Central memory CD8-positive, alpha-beta T cell (primary cell): ENCODE measurements at regions not wholly inside any gene's neighbourhood (a gene's known extent, or its start where the extent isn't known, plus 50 kb on each side); places are given as distances from the start of the nearest gene placed in this dataset.
"Not testable (repeated sequence)": the region's sequence is repeated elsewhere in the genome, so short reads cannot be mapped to it uniquely, and the experiment has no call there.

Experiments used
- ATAC-seq: fragments of 150-1000 bp; cut with Tn5 transposase; replicated peaks from 2 replicates; pipeline ENCODE4 v1.10.0; 2022; ENCODE audit warnings: mild to moderate bottlenecking, moderate FRiP score, moderate number of reproducible peaks; ENCODE audit not compliant: poor library complexity, severe bottlenecking; ENCODE audit errors: extremely low read depth
- DNase-seq, 2 donors: peaks; one replicate each; pipeline ENCODE4 v3.0.0; 2021; ENCODE audit warnings: low spot score in 2 of 2
- H3K27ac Mint-ChIP-seq: one replicate; pipeline ENCODE4 v1.8.0; 2022; ENCODE audit warnings: low read depth, mild to moderate bottlenecking, moderate library complexity, mixed read lengths
- H3K27me3 Mint-ChIP-seq: one replicate; pipeline ENCODE4 v1.8.0; 2022; ENCODE audit warnings: mixed read lengths
- H3K36me3 Mint-ChIP-seq: one replicate; pipeline ENCODE4 v1.8.0; 2022; ENCODE audit warnings: mild to moderate bottlenecking, moderate library complexity, mixed read lengths; ENCODE audit not compliant: insufficient read depth
- H3K4me1 Mint-ChIP-seq: one replicate; pipeline ENCODE4 v1.8.0; 2022; ENCODE audit warnings: mixed read lengths
- H3K4me3 Mint-ChIP-seq: one replicate; pipeline ENCODE4 v1.8.0; 2022; ENCODE audit warnings: mild to moderate bottlenecking, moderate library complexity, mixed read lengths
- H3K9me3 Mint-ChIP-seq: one replicate; pipeline ENCODE4 v1.8.0; 2022; ENCODE audit warnings: mixed read lengths

GRCh38 chr2:107146645-107147044, 260.7 kb upstream of the ST6GAL2 start:
- not testable (repeated sequence) for H3K4me1 Mint-ChIP-seq, H3K27ac Mint-ChIP-seq, H3K4me3 Mint-ChIP-seq, DNase-seq, ATAC-seq, H3K27me3 Mint-ChIP-seq, H3K36me3 Mint-ChIP-seq
- H3K9me3 Mint-ChIP-seq: peaks cover 10% of the 10 kb centered on the region

GRCh38 chr2:107148055-107148454, 262.1 kb upstream of the ST6GAL2 start:
- Mint-ChIP-seq H3K4me1 (no peaks in the 10 kb centered on the region), H3K9me3 (peaks cover 6% of the 10 kb centered on the region), H3K27me3 (no peaks in the 10 kb centered on the region), H3K36me3 (no peaks in the 10 kb centered on the region), H3K4me3 (no peak overlapping the region), H3K27ac (no peak overlapping the region)
- ATAC-seq (no peak), DNase-seq (no peak)

GRCh38 chr2:107148496-107148895, 262.5 kb upstream of the ST6GAL2 start:
- no peaks in the 10 kb centered on the region for H3K4me1 Mint-ChIP-seq
- no peaks in the 10 kb centered on the region for H3K36me3 Mint-ChIP-seq
- no peaks in the 10 kb centered on the region for H3K27me3 Mint-ChIP-seq
- H3K4me3 Mint-ChIP-seq: no peak overlapping the region
- DNase-seq: no peak
- ATAC-seq: no peak
- peaks cover 6% of the 10 kb centered on the region for H3K9me3 Mint-ChIP-seq
- no peak overlapping the region for H3K27ac Mint-ChIP-seq

DNA sequence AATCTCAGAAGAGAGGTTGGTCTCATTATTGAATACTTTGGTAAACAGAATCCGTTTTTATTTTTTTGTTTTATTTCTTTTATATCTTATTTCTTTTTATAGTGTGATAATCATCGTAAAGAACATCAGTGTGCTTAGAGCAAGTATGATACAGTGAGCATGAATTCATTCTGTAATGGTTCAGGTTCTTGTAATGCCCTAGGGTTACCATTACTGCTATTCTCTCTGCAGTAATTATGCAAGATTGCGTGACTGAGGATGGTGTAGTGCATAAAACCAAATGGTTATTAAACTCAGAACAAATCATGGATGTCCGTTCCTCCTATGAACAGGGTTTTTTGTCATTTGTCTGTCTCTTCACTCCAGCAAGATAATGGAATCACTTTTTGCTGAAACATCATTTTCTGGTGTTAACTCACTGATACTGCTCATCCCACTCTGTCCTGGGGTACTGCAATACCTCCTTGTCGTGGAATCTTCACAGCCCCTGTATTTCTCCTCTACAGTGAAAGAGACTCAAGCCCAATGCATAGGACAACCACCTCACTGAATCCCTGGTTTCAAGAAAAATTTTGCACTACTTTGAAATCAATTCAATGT, 274.8 kb upstream of the ST6GAL2 start:
- Mint-ChIP-seq H3K4me3 (no peak overlapping the region), H3K9me3 (peaks cover 20% of the 10 kb centered on the region), H3K27me3 (no peaks in the 10 kb centered on the region)

DNA sequence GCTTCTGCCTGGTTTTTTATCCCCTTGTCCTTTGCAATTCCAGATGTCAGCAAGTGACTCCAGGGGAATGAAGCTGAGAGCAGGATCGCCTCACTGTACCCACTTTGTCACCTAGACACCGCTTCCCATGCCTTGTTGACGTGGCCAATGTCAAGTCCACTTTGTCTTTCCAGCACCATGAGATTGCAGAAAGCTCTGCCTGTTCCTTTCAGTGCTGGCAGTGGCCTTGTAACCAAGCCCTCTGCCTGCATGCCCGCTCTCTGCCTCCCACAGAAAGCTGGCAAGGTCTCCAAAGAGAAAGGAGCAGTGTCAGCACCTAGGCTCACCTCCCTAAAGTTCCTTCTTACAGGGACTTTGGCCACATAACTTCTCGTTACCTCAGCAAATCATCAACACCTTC, 282.2 kb upstream of the ST6GAL2 start:
- DNase-seq (no peak), ATAC-seq (no peak)
- no peaks in the 10 kb centered on the region for H3K36me3 Mint-ChIP-seq
- H3K4me3 Mint-ChIP-seq: no peak overlapping the region
- H3K27me3 Mint-ChIP-seq: no peaks in the 10 kb centered on the region
- no peaks in the 10 kb centered on the region for H3K4me1 Mint-ChIP-seq
- no peak overlapping the region for H3K27ac Mint-ChIP-seq
- H3K9me3 Mint-ChIP-seq: peaks cover 16% of the 10 kb centered on the region

More for the DNA sequence above, 274.8 kb upstream of the ST6GAL2 start:
- DNase-seq (no peak), ATAC-seq (no peak)
- Mint-ChIP-seq H3K4me1 (no peaks in the 10 kb centered on the region), H3K36me3 (no peaks in the 10 kb centered on the region), H3K27ac (no peak overlapping the region)

- Mint-ChIP-seq H3K36me3 (no peaks in the 10 kb centered on the region), H3K4me1 (no peaks in the 10 kb centered on the region), H3K27me3 (no peaks in the 10 kb centered on the region), H3K9me3 (peaks cover 13% of the 10 kb centered on the region), H3K4me3 (no peak overlapping the region), H3K27ac (no peak overlapping the region)
- ATAC-seq (no peak), DNase-seq (no peak)
Observed at GRCh38 chr2:107174171-107174570, 288.2 kb upstream of the ST6GAL2 start.

- no peak overlapping the region for H3K4me3 Mint-ChIP-seq
- ATAC-seq: no peak
- H3K36me3 Mint-ChIP-seq: no peaks in the 10 kb centered on the region
Observed at GRCh38 chr2:107182981-107183380, 297.0 kb upstream of the ST6GAL2 start.

GRCh38 chr2:107187870-107188269, 301.9 kb upstream of the ST6GAL2 start:
- Mint-ChIP-seq H3K4me3 (no peak overlapping the region), H3K27me3 (no peaks in the 10 kb centered on the region), H3K4me1 (no peaks in the 10 kb centered on the region), H3K27ac (no peak overlapping the region), H3K36me3 (no peaks in the 10 kb centered on the region), H3K9me3 (peaks cover 13% of the 10 kb centered on the region)
- DNase-seq (no peak), ATAC-seq (no peak)

More at GRCh38 chr2:107182981-107183380, 297.0 kb upstream of the ST6GAL2 start:
- Mint-ChIP-seq H3K9me3 (peaks cover 4% of the 10 kb centered on the region), H3K27ac (no peak overlapping the region), H3K27me3 (no peaks in the 10 kb centered on the region), H3K4me1 (no peaks in the 10 kb centered on the region)
- no peak for DNase-seq

DNA sequence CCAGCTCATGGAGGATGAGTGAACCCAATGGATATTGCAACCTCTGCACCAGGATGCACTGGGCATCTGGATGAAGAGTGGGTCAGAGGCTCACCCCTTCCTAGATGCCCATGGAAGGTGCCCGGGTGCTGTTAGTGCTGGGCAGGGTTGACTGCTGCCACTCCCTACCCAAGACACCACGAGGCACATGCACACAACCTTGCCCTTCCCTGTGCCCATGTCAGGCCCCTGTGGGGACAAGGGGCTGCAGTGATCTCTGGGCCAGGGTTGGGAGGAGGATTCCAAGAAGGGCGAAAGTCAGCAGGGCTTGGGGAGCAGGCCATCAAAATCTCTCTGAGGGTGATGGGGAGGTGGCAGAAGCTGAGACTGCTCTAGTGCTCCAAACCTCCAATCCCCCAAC, 309.7 kb upstream of the ST6GAL2 start:
- no peaks in the 10 kb centered on the region for H3K9me3 Mint-ChIP-seq
- no peaks in the 10 kb centered on the region for H3K36me3 Mint-ChIP-seq
- H3K4me3 Mint-ChIP-seq: no peak overlapping the region
- DNase-seq: no peak
- H3K27ac Mint-ChIP-seq: no peak overlapping the region
- H3K4me1 Mint-ChIP-seq: no peaks in the 10 kb centered on the region
- ATAC-seq: no peak
- no peaks in the 10 kb centered on the region for H3K27me3 Mint-ChIP-seq

- H3K27me3 Mint-ChIP-seq: no peaks in the 10 kb centered on the region
- no peaks in the 10 kb centered on the region for H3K9me3 Mint-ChIP-seq
- H3K36me3 Mint-ChIP-seq: no peaks in the 10 kb centered on the region
- H3K4me1 Mint-ChIP-seq: no peaks in the 10 kb centered on the region
- no peak overlapping the region for H3K27ac Mint-ChIP-seq
- no peak for ATAC-seq
- DNase-seq: no peak
- H3K4me3 Mint-ChIP-seq: no peak overlapping the region
Observed at GRCh38 chr2:107197594-107198294, 311.8 kb upstream of the ST6GAL2 start.

DNA sequence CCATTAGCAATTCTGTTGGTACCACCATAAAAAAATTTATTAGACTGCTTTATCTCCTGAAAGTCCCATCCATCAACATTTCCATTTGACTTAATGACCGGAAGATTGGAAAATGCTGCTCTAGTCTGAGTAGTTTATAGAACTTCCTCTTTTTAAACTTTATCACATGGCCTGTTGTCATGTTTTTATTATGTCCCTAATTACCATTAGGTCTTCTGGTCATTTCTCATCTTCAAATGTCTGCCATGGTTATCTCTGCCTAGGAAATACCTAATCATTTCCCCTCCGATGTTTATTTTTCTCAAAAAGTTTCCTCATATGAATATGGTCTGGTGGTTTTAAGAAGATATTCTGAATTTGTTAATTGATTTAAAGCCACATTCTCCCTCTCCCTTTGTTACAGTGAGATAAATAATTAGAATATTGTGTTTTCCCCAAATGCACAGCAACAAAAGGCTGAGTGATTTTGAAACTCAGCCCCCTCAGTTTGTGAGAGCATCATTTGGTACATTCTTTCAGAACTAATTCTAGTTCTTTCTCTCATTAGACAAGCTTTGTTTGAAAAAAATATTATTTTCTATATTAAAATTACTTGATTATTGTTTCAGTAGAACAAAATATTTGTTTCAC, 317.1 kb upstream of the ST6GAL2 start:
- Mint-ChIP-seq H3K9me3 (peaks cover 16% of the 10 kb centered on the region), H3K27ac (no peak overlapping the region), H3K27me3 (no peaks in the 10 kb centered on the region), H3K36me3 (no peaks in the 10 kb centered on the region), H3K4me3 (no peak overlapping the region), H3K4me1 (no peaks in the 10 kb centered on the region)
- DNase-seq: no peak
- ATAC-seq: no peak

GRCh38 chr2:107215401-107216350, 329.7 kb upstream of the ST6GAL2 start:
- H3K9me3 Mint-ChIP-seq: no peaks in the 10 kb centered on the region
- no peaks in the 10 kb centered on the region for H3K36me3 Mint-ChIP-seq
- no peak overlapping the region for H3K4me3 Mint-ChIP-seq
- DNase-seq (no peak), ATAC-seq (no peak)
- H3K27ac Mint-ChIP-seq: no peak overlapping the region
- H3K27me3 Mint-ChIP-seq: no peaks in the 10 kb centered on the region
- H3K4me1 Mint-ChIP-seq: no peaks in the 10 kb centered on the region
